ENCODE measurements at regions not wholly inside any gene's neighbourhood (a gene's known extent, or its start where the extent isn't known, plus 50 kb on each side); places are given as distances from the start of the nearest gene placed in this dataset.

- TF ChIP-seq CTCF (conservative IDR thresholded peaks at IDR 0.05; ENCODE audit: low read depth, low read length) (no peak), EZH2 (IDR thresholded peaks at IDR 0.05; ENCODE audit: borderline replicate concordance, low read depth, low read length, poor library complexity, severe bottlenecking) (no peak)
Measured at GRCh38 chr7:121513105-121513504, 117.0 kb upstream of the FAM3C start.

Measured in A673 (cell line).